ENCODE measurements at regions not wholly inside any gene's neighbourhood (a gene's known extent, or its start where the extent isn't known, plus 50 kb on each side); places are given as distances from the start of the nearest gene placed in this dataset.

GRCh38 chr11:81112718-81113117, 1620.9 kb downstream of the FAM181B start:
- Histone ChIP-seq H3K4me1 (ENCODE audit: control insufficient read depth in 5 of 5, insufficient read depth in 5 of 5, low read length in 5 of 5) (no peaks in the 10 kb centered on the region), H3K4me3 (no peak overlapping the region), H3K27ac (ENCODE audit: low read depth in 1 of 2, low read length in 1 of 2) (no peak overlapping the region), H3K36me3 (ENCODE audit: control insufficient read depth in 4 of 4, insufficient read depth in 4 of 4, low read length in 4 of 4) (no peaks in the 10 kb centered on the region), H3K27me3 (ENCODE audit: control insufficient read depth in 3 of 3, insufficient read depth in 3 of 3, low read length in 2 of 3) (no peaks in the 10 kb centered on the region), H3K9me3 (ENCODE audit: control insufficient read depth in 4 of 4, insufficient read depth in 3 of 4, low read length in 3 of 4) (no peaks in the 10 kb centered on the region), H3K9ac (ENCODE audit: insufficient read depth in 1 of 2, low read length in 2 of 2) (no peak overlapping the region)
- DNase-seq: no peak
- no peak for ATAC-seq (ENCODE audit: insufficient read depth, low FRiP score)
- TF ChIP-seq, protein P1, sequence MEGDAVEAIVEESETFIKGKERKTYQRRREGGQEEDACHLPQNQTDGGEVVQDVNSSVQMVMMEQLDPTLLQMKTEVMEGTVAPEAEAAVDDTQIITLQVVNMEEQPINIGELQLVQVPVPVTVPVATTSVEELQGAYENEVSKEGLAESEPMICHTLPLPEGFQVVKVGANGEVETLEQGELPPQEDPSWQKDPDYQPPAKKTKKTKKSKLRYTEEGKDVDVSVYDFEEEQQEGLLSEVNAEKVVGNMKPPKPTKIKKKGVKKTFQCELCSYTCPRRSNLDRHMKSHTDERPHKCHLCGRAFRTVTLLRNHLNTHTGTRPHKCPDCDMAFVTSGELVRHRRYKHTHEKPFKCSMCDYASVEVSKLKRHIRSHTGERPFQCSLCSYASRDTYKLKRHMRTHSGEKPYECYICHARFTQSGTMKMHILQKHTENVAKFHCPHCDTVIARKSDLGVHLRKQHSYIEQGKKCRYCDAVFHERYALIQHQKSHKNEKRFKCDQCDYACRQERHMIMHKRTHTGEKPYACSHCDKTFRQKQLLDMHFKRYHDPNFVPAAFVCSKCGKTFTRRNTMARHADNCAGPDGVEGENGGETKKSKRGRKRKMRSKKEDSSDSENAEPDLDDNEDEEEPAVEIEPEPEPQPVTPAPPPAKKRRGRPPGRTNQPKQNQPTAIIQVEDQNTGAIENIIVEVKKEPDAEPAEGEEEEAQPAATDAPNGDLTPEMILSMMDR (IDR thresholded peaks at IDR 0.05; ENCODE audit: control extremely low read depth, extremely low read depth): no peak

DNA sequence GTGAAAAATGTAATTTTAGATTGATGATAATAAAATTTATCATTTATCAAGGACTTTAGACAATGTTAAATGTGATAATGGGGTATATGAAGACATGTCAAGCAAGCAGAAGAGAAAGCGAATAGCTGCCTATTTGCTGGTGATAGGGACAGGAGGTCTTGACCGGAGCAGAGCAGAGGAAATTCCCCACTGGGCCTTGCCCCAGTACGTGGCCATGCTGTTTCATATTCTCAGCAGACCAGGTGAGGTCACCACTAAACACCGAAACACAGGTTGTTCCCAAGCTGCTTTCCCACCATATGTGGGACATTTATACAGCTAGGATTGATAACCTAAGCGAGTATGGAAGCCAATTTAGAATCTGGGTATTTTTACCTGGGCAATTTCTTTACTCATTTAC, 1629.6 kb downstream of the FAM181B start:
- ATAC-seq (ENCODE audit: insufficient read depth, low FRiP score) (no peak), DNase-seq (no peak)
- TF ChIP-seq, protein P1 (IDR thresholded peaks at IDR 0.05; ENCODE audit: control extremely low read depth, extremely low read depth): no peak
- H3K9ac ChIP-seq (ENCODE audit: insufficient read depth in 1 of 2, low read length in 2 of 2): no peak overlapping the region
- H3K4me3 ChIP-seq: no peak overlapping the region
- H3K4me1 ChIP-seq (ENCODE audit: control insufficient read depth in 5 of 5, insufficient read depth in 5 of 5, low read length in 5 of 5): no peaks in the 10 kb centered on the region
- no peaks in the 10 kb centered on the region for H3K36me3 ChIP-seq (ENCODE audit: control insufficient read depth in 4 of 4, insufficient read depth in 4 of 4, low read length in 4 of 4)
- H3K27me3 ChIP-seq (ENCODE audit: control insufficient read depth in 3 of 3, insufficient read depth in 3 of 3, low read length in 2 of 3): no peaks in the 10 kb centered on the region
- H3K9me3 ChIP-seq (ENCODE audit: control insufficient read depth in 4 of 4, insufficient read depth in 3 of 4, low read length in 3 of 4): no peaks in the 10 kb centered on the region
- no peak overlapping the region for H3K27ac ChIP-seq (ENCODE audit: low read depth in 1 of 2, low read length in 1 of 2)
- WGBS, 2 donors: 80 to 92% methylated on average over 5 of the region's 5 CpGs

GRCh38 chr11:81098471-81098870, 1635.2 kb downstream of the FAM181B start:
- 74 to 76% methylated on average over 1 of the region's 1 CpG for WGBS, 2 donors
- no peak overlapping the region for H3K27ac ChIP-seq (ENCODE audit: low read depth in 1 of 2, low read length in 1 of 2)
- DNase-seq (no peak), ATAC-seq (ENCODE audit: insufficient read depth, low FRiP score) (no peak)
- TF ChIP-seq, protein P1 (IDR thresholded peaks at IDR 0.05; ENCODE audit: control extremely low read depth, extremely low read depth): no peak
- H3K27me3 ChIP-seq (ENCODE audit: control insufficient read depth in 3 of 3, insufficient read depth in 3 of 3, low read length in 2 of 3): no peaks in the 10 kb centered on the region
- H3K9ac ChIP-seq (ENCODE audit: insufficient read depth in 1 of 2, low read length in 2 of 2): no peak overlapping the region
- peaks cover 0 to 3% (median 0%) of the 10 kb centered on the region in 5 donors for H3K4me1 ChIP-seq (ENCODE audit: control insufficient read depth in 5 of 5, insufficient read depth in 5 of 5, low read length in 5 of 5)
- no peaks in the 10 kb centered on the region for H3K9me3 ChIP-seq (ENCODE audit: control insufficient read depth in 4 of 4, insufficient read depth in 3 of 4, low read length in 3 of 4)
- H3K36me3 ChIP-seq (ENCODE audit: control insufficient read depth in 4 of 4, insufficient read depth in 4 of 4, low read length in 4 of 4): no peaks in the 10 kb centered on the region
- no peak overlapping the region for H3K4me3 ChIP-seq

GRCh38 chr11:81092522-81092921, 1641.1 kb downstream of the FAM181B start:
- ATAC-seq (ENCODE audit: insufficient read depth, low FRiP score): no peak
- Histone ChIP-seq H3K36me3 (ENCODE audit: control insufficient read depth in 4 of 4, insufficient read depth in 4 of 4, low read length in 4 of 4) (no peaks in the 10 kb centered on the region), H3K4me1 (ENCODE audit: control insufficient read depth in 5 of 5, insufficient read depth in 5 of 5, low read length in 5 of 5) (peaks cover 0 to 4% (median 0%) of the 10 kb centered on the region in 5 donors), H3K27me3 (ENCODE audit: control insufficient read depth in 3 of 3, insufficient read depth in 3 of 3, low read length in 2 of 3) (no peaks in the 10 kb centered on the region), H3K9me3 (ENCODE audit: control insufficient read depth in 4 of 4, insufficient read depth in 3 of 4, low read length in 3 of 4) (no peaks in the 10 kb centered on the region), H3K4me3 (no peak overlapping the region), H3K27ac (ENCODE audit: low read depth in 1 of 2, low read length in 1 of 2) (no peak overlapping the region), H3K9ac (ENCODE audit: insufficient read depth in 1 of 2, low read length in 2 of 2) (no peak overlapping the region)
- DNase-seq: no peak
- TF ChIP-seq, protein P1 (IDR thresholded peaks at IDR 0.05; ENCODE audit: control extremely low read depth, extremely low read depth): no peak

Data from lung (tissue), 11 donors.